HUES64 (cell line): ENCODE measurements at regions not wholly inside any gene's neighbourhood (a gene's known extent, or its start where the extent isn't known, plus 50 kb on each side); places are given as distances from the start of the nearest gene placed in this dataset.

ENCODE experiments used
- H3K27ac ChIP-seq: 2 replicates; pipeline ENCODE4 v1.7.0; 2013; ENCODE audit warnings: low read depth, low read length, inconsistent platforms
- H3K27me3 ChIP-seq: 2 replicates; pipeline ENCODE4 v1.6.1; 2013; ENCODE audit warnings: mild to moderate bottlenecking, low read length; ENCODE audit not compliant: insufficient read depth
- H3K36me3 ChIP-seq: 2 replicates; pipeline ENCODE4 v1.6.1; 2013; ENCODE audit warnings: mild to moderate bottlenecking, low read length; ENCODE audit not compliant: insufficient read depth
- H3K4me1 ChIP-seq: 2 replicates; pipeline ENCODE4 v1.6.1; 2013; ENCODE audit warnings: mild to moderate bottlenecking, low read length, moderate library complexity; ENCODE audit not compliant: insufficient read depth
- H3K4me3 ChIP-seq: 2 replicates; pipeline ENCODE4 v1.5.1; 2013; ENCODE audit warnings: mild to moderate bottlenecking, low read length, moderate library complexity
- H3K9ac ChIP-seq: 2 replicates; pipeline ENCODE4 v1.6.1; 2013; ENCODE audit warnings: mild to moderate bottlenecking, low read depth, low read length
- H3K9me3 ChIP-seq: 2 replicates; pipeline ENCODE4 v1.6.1; 2013; ENCODE audit warnings: low read depth, low read length; ENCODE audit not compliant: insufficient read depth
- WGBS: fragments of 150-250, 120-280 bp; methylation state at CpG from one replicate; pipeline ENCODE4 v1.1.7; 2013; ENCODE audit warnings: missing lambda C conversion rate; 5-methylcytosine and 5-hydroxymethylcytosine counted together

DNA sequence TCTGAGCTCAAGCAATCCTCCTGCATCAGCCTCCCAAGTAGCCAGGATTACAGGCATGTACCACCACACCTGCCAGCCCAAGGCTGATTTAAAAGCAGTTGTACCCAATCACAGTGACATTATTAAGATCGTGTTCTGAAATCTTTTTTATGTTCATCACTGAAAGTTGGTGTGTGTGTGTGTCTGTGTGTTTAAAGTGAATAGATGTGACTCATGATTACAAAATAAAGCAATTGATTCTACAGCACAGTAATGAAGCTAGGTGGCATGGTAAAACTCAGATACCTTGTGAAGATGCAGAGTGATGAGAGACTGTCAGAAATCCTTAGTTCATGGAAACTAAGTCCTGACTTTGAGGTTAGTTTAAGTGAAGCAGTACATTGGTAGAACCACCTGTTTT lies 74.2 kb upstream of the ATP2B1 start:
- no peaks in the 10 kb centered on the region for H3K27me3 ChIP-seq
- H3K9ac ChIP-seq, result no peak overlapping the region
- peaks cover 14% of the 10 kb centered on the region; the same call in 1 of the 2 replicates for H3K9me3 ChIP-seq
- H3K4me3 ChIP-seq, result no peak overlapping the region
- WGBS, result 100% methylated on average over 1 of the region's 1 CpG
- H3K36me3 ChIP-seq, result no peaks in the 10 kb centered on the region; the same call in 1 of the 2 replicates
- no peaks in the 10 kb centered on the region for H3K4me1 ChIP-seq
- no peak overlapping the region for H3K27ac ChIP-seq

DNA sequence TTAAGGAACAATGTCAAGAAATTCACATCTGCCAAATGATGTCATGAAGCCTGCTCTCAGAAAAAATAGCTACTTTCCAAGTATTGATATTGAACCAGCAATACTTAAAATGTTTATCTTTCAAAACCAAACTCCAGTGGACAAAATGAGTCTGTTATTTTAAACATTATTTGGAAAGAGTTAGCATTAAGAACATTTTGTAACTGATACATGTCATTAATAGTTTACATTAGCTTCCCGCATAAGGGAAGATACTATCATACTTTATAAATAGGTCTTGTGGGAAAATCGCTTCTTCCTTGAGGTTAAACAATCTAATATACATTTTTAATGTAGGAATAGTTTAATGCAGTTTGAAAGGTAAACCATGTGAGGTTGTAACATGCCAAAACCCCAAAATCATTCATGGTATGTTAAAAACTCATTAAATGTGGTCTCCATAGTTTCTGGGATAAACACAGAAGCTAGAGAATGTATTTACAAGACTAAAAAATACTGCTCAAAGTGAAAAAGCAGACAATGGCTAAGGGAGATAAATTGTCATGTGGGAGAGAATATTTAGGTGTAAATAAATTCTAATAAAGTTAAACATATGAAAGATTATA lies 73.4 kb upstream of the ATP2B1 start:
- H3K27ac ChIP-seq, result no peak overlapping the region
- H3K9ac ChIP-seq, result no peak overlapping the region
- H3K36me3 ChIP-seq, result no peaks in the 10 kb centered on the region; the same call in 1 of the 2 replicates
- no peak overlapping the region for H3K4me3 ChIP-seq
- no peaks in the 10 kb centered on the region for H3K4me1 ChIP-seq
- WGBS, result no CpG with 5 or more reads among the region's 2 CpGs
- H3K9me3 ChIP-seq, result peaks cover 14% of the 10 kb centered on the region; the same call in 1 of the 2 replicates
- no peaks in the 10 kb centered on the region for H3K27me3 ChIP-seq

DNA sequence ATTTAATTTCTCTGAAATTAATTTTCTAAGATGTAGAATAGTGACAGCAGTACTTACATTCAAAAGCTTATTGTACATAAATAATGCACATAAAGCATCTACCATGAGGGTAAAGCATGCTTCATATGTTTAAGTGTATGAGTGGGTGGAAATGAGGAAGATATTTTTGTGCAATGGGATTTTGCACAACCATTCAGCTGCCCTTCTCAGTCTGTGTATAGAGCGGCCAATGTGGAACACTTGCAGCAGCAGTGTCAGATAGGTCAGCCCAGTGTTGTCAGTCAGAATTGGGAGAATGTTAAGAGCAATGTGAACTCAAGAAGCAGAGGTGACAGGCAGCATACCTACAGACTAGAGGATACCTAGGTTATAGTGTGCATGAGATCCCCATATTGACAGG lies 72.5 kb upstream of the ATP2B1 start:
- Histone ChIP-seq H3K27me3 (no peaks in the 10 kb centered on the region), H3K27ac (no peak overlapping the region), H3K36me3 (no peaks in the 10 kb centered on the region), H3K9ac (no peak overlapping the region), H3K4me1 (no peaks in the 10 kb centered on the region), H3K9me3 (peaks cover 6% of the 10 kb centered on the region; the same call in 1 of the 2 replicates), H3K4me3 (no peak overlapping the region)
- WGBS, result 95% methylated on average over 1 of the region's 1 CpG

DNA sequence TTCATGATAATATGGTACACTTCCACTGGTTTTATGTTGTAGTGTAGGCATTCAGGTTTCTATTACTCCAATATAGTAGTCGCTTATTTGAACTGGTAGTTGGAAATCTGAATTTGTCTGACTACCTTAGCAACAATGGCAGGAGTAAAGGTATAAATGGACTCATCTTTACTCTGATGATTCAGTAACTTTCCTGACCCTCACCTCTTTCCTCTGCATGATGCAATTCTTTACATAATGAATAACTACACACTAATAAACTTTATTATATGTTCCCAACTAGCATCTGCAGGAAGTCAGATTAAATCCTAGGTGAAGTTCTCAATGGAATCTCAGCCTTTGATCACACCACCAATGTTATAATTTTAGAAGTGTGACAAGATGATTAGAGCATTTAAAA lies 70.5 kb upstream of the ATP2B1 start:
- Histone ChIP-seq H3K4me1 (no peaks in the 10 kb centered on the region), H3K9ac (no peak overlapping the region), H3K36me3 (no peaks in the 10 kb centered on the region), H3K9me3 (no peaks in the 10 kb centered on the region), H3K4me3 (no peak overlapping the region), H3K27ac (no peak overlapping the region), H3K27me3 (no peaks in the 10 kb centered on the region)
- 86% methylated on average over 1 of the region's 1 CpG for WGBS

DNA sequence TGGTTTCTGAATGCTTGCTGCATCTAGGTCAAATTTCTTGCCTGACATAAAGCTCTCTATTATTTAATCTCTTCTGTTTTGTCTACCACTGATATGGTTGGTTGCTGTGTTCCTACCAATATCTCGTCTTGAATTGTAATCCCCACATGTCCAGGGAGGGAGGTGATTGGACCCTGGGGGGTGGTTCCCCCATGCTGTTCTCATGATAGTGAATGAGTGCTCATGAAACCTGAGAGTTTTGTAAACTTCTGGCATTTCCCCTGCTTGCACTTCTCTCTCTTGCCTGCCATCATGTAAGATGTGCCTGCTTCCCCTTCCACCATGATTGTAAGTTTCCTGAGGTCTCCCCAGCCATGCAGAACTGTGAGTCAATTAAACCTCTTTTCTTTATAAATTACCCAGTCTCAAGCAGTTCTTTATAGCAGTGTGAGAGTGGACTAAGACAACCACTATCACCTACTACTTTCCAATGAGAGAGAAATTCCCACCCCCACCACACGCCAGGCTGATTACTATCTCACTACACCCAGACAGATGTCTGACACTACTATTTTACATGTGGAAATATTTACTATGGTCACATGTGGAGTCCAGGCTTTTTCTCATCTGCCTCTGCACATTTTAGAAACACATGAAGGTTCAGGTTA lies 69.2 kb upstream of the ATP2B1 start:
- H3K9ac ChIP-seq, result no peak overlapping the region
- no peaks in the 10 kb centered on the region for H3K9me3 ChIP-seq
- no peak overlapping the region for H3K27ac ChIP-seq
- H3K4me1 ChIP-seq, result no peaks in the 10 kb centered on the region
- H3K27me3 ChIP-seq, result no peaks in the 10 kb centered on the region
- H3K36me3 ChIP-seq, result no peaks in the 10 kb centered on the region
- no peak overlapping the region for H3K4me3 ChIP-seq
- WGBS, result 63% methylated on average over 1 of the region's 2 CpGs

DNA sequence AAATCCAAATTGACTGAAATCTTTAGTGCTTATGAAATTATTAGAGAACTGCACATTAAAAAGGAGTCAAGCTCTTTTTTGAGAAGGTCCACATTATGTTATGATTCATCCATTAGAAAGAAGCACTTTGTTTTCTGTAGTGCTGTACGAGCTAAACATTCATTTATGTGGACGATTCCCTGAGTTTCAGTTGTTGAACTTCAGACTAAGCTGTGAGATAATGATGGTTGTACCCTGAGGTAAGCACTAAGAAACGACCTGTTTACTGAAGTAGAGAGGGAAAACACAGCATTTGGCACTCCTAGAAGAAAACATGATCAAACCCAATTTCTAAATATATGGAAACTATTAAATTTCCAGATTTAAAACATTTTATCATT lies 67.3 kb upstream of the ATP2B1 start:
- no peaks in the 10 kb centered on the region for H3K4me1 ChIP-seq
- no peak overlapping the region for H3K4me3 ChIP-seq
- no peaks in the 10 kb centered on the region for H3K36me3 ChIP-seq
- H3K9ac ChIP-seq, result no peak overlapping the region
- no peaks in the 10 kb centered on the region for H3K9me3 ChIP-seq
- no peak overlapping the region for H3K27ac ChIP-seq
- no peaks in the 10 kb centered on the region for H3K27me3 ChIP-seq
- 85% methylated on average over 3 of the region's 3 CpGs for WGBS

DNA sequence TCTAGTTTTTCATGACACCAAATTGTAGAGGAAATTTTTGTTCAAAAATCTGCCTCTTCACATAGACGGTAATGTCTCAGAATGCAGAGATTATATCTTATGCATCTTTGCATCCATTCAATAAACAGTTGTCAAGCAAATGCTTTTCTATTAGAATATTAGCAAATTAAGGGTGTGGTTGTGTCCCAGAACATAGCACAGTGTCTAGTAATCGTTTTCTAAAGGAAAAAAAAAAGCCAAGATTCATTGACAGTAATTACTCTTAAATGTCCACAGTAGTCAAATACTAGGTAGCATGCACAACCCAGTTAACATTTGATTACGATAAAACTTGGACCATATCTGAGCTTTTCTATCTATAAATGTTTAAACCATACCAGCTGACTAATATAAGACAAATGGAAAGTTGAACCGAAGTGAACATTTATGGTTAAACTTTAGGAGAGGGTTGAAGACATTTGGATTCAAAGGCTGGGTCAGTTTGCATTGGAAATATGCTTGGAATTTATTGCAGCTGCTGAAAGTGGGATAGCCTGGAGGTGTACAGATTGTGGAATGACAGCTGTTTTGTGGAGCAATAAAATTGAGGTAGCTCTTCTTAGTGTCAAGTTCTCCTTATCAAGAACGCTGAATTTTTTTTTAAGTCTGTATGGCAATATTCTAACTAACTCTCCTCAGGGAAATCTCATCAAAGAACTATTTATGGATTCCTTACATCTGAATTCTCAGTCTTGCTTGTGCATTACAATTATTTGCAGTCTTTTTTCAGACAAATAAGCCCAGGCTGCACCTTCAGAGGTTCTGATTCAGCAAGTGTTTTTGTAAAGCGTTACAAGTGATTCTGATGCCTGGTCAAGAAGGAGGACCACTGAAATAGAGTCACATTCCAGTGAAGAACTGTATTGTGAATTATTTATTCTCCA lies 66.7 kb upstream of the ATP2B1 start:
- H3K36me3 ChIP-seq, result no peaks in the 10 kb centered on the region
- H3K27ac ChIP-seq, result no peak overlapping the region
- WGBS, result 91% methylated on average over 5 of the region's 6 CpGs
- no peaks in the 10 kb centered on the region for H3K9me3 ChIP-seq
- no peaks in the 10 kb centered on the region for H3K27me3 ChIP-seq
- no peaks in the 10 kb centered on the region for H3K4me1 ChIP-seq
- H3K9ac ChIP-seq, result no peak overlapping the region
- no peak overlapping the region for H3K4me3 ChIP-seq

DNA sequence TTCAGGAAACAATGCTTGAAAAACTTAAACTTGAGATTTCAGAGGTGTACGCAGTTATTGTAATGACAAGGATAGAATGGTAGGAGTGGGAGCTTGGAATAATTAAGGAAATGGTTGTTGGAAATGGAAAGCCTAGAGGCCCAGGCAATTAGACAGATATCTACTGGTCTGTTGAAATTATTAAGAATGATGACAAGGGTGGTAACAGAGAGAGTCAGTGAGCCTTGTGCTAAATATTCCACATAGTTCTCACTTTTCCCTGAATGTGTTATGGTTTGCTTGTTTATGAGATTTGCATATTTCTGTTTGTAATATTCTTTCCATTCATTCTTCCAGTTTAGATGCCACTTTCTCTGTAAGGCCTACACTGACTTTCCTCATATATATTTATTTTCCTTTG lies 66.0 kb upstream of the ATP2B1 start:
- no peak overlapping the region for H3K4me3 ChIP-seq
- no peaks in the 10 kb centered on the region for H3K36me3 ChIP-seq
- H3K9me3 ChIP-seq, result no peaks in the 10 kb centered on the region
- no peak overlapping the region for H3K27ac ChIP-seq
- H3K27me3 ChIP-seq, result no peaks in the 10 kb centered on the region
- no peak overlapping the region for H3K9ac ChIP-seq
- 96% methylated on average over 1 of the region's 1 CpG for WGBS
- no peaks in the 10 kb centered on the region for H3K4me1 ChIP-seq

DNA sequence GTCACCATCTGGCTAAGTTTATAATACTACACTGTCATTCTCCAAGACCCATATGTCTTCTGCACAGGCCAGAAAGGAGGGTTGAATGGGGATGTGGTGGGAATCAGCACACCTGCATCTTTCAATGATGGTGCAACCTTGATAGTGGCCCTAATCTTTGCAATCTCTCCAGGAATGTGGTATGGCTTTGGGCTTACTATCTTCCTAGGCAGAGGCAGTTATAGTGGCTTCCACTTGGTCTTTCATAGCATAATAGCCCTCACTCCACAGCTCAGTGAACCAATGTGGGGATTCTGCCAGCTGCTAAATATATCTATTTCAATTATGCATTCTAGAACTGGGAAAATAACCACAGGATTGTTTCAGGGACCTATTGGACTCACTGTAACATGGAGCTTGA lies 61.8 kb upstream of the ATP2B1 start:
- Histone ChIP-seq H3K9me3 (no peaks in the 10 kb centered on the region), H3K9ac (no peak overlapping the region), H3K36me3 (no peaks in the 10 kb centered on the region), H3K27me3 (no peaks in the 10 kb centered on the region), H3K27ac (no peak overlapping the region), H3K4me3 (no peak overlapping the region), H3K4me1 (no peaks in the 10 kb centered on the region)

DNA sequence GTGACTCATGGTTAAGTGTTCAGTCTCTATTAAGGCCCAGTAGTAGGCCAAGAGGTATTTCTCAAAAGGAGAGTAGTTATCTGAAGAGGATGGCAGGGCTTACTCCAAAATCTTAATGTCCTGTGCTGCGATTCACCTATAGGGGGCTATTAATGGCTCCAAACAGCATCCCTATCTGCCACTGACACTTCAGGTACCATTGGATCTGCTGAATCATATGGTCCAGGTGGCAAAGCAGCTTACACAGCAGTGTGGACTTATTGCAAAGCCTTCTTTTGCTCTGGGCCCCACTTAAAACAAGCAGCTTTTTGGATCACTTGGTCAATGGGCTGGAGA lies 60.8 kb upstream of the ATP2B1 start:
- 92% methylated on average over 1 of the region's 1 CpG for whole genome bisulfite sequencing
- Histone ChIP-seq H3K36me3 (no peaks in the 10 kb centered on the region), H3K27me3 (no peaks in the 10 kb centered on the region), H3K9me3 (no peaks in the 10 kb centered on the region), H3K9ac (no peak overlapping the region), H3K27ac (no peak overlapping the region), H3K4me3 (no peak overlapping the region), H3K4me1 (no peaks in the 10 kb centered on the region)
